ENCODE measurements at regions not wholly inside any gene's neighbourhood (a gene's known extent, or its start where the extent isn't known, plus 50 kb on each side); places are given as distances from the start of the nearest gene placed in this dataset.

- H3K27me3 ChIP-seq = no peaks in the 10 kb centered on the region
- TF ChIP-seq Cebpa-rat (IDR thresholded peaks at IDR 0.05) = no peak
- peak overlapping the region; percentile 48 for H3K4me3 ChIP-seq
Observed at GRCh38 chr15:66935688-66936087, 129.7 kb upstream of the SMAD3 start.

GRCh38 chr15:66936109-66936860 lies 129.1 kb upstream of the SMAD3 start:
- peak overlapping the region; percentile 86 for H3K4me2 ChIP-seq
- no peak for TF ChIP-seq Cebpa-rat (IDR thresholded peaks at IDR 0.05)
- peaks cover 34% of the 10 kb centered on the region for H3K9me3 ChIP-seq
- peaks cover 47% of the 10 kb centered on the region for H3K4me1 ChIP-seq
- no peaks in the 10 kb centered on the region for H3K36me3 ChIP-seq
- no peaks in the 10 kb centered on the region for H3K27me3 ChIP-seq
- H4K20me1 ChIP-seq = no peaks in the 10 kb centered on the region
- H3K27ac ChIP-seq = peak overlapping the region; percentile 47
- peak overlapping the region; percentile 48 for H3K4me3 ChIP-seq
- peak overlapping the region; percentile 6; the same call in 1 of the 2 replicates for H3K9ac ChIP-seq

More at GRCh38 chr15:66935688-66936087, 129.7 kb upstream of the SMAD3 start:
- H3K9ac ChIP-seq = peak overlapping the region; percentile 6; the same call in 1 of the 2 replicates
- peaks cover 34% of the 10 kb centered on the region for H3K9me3 ChIP-seq
- no peaks in the 10 kb centered on the region for H3K36me3 ChIP-seq
- H3K4me1 ChIP-seq = peaks cover 47% of the 10 kb centered on the region
- peak overlapping the region; percentile 47 for H3K27ac ChIP-seq
- H3K4me2 ChIP-seq = peak overlapping the region; percentile 86
- H4K20me1 ChIP-seq = no peaks in the 10 kb centered on the region

DNA sequence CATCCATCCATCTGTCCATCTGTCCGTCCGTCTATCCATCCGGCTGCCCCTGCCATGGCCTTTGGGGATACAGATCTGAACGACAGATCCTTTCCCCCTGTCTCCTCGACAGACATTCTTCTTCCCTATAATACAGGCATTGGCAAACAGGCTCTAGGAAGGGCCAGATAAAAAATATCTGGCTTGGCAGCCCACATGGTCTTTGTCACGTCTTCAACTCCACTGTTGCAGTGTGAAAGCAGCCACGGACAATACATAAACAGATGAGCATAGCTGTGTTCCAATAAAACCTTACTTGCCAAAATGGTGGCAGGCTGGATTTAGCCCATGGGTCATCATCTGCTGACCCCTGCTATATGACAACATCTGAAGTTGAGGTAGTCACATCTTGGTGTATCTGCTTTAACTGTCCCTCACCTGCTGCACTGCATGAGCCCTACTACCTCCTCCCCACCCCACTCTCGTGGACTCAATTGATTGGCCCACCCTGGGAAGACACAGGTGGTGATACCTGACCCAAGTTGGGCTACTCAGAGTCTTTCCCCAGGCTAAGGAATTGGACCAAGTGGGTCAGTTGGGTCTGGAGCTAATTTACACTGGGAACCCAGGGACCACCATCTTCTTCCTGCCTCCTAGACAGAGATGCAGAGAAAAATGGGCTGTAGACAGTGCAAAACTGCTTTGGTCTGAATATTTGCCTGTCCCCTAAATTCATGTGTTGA lies 128.4 kb upstream of the SMAD3 start:
- Histone ChIP-seq H3K9me3 (peaks cover 34% of the 10 kb centered on the region), H3K4me1 (peaks cover 41% of the 10 kb centered on the region), H3K4me3 (no peak overlapping the region), H3K36me3 (no peaks in the 10 kb centered on the region), H3K9ac (peak overlapping the region; percentile 6; the same call in 1 of the 2 replicates), H4K20me1 (no peaks in the 10 kb centered on the region), H3K27me3 (no peaks in the 10 kb centered on the region), H3K4me2 (peak overlapping the region; percentile 86), H3K27ac (peak overlapping the region; percentile 47; the same call in 1 of the 2 replicates)
- TF ChIP-seq Cebpa-rat (IDR thresholded peaks at IDR 0.05) = no peak

DNA sequence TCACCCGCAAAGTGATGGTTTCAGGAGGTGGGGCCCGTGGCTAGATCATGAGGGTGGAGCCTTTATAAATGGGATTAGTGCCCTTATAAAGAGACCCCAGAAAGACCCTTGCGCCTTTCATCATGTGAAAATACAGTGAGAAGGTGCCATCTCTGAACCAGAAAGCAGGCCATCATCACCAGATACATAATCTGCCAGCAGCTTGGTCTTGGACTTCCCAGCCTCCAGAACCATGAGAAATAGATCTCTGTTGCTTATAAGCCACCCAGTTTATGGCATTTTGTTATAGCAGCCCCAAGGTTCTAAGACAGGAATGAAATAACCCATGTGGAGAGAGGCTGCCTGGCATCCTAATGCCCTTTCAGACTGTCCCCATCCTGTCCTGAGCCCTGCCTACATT lies 127.8 kb upstream of the SMAD3 start:
- Histone ChIP-seq H3K4me1 (peaks cover 35% of the 10 kb centered on the region), H3K9ac (no peak overlapping the region), H3K27me3 (no peaks in the 10 kb centered on the region), H3K4me2 (no peak overlapping the region), H4K20me1 (no peaks in the 10 kb centered on the region), H3K4me3 (no peak overlapping the region), H3K36me3 (no peaks in the 10 kb centered on the region), H3K27ac (no peak overlapping the region), H3K9me3 (peaks cover 34% of the 10 kb centered on the region)
- TF ChIP-seq Cebpa-rat (IDR thresholded peaks at IDR 0.05) = no peak

- Histone ChIP-seq H3K27me3 (no peaks in the 10 kb centered on the region), H3K36me3 (no peaks in the 10 kb centered on the region), H3K9ac (no peak overlapping the region), H4K20me1 (no peaks in the 10 kb centered on the region), H3K9me3 (peaks cover 29% of the 10 kb centered on the region), H3K4me3 (no peak overlapping the region), H3K4me2 (no peak overlapping the region), H3K27ac (no peak overlapping the region), H3K4me1 (peaks cover 34% of the 10 kb centered on the region)
- TF ChIP-seq Cebpa-rat (IDR thresholded peaks at IDR 0.05) = no peak
Observed at GRCh38 chr15:66938114-66938830, 127.1 kb upstream of the SMAD3 start.

DNA sequence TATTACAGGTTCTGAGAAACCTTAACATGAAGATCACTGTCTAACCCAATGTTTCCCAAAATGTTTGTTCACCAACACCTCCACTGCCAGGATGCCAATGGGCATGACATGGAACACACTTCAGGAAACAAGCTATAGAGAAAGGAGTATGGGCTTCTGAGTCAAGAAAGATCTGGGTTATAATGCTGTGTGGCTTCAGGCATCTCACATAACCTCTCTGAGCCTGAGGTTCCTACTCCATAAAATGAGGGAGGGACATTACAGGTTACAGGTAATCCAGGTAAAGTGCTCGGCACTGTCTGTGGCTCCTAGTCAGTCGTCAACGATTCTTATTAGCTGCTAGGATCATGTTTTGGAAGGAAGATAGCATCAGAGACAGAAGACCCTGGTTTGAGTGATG lies 126.4 kb upstream of the SMAD3 start:
- Histone ChIP-seq H3K4me3 (no peak overlapping the region), H3K4me1 (peaks cover 40% of the 10 kb centered on the region), H3K9ac (no peak overlapping the region), H3K36me3 (no peaks in the 10 kb centered on the region), H3K9me3 (peaks cover 22% of the 10 kb centered on the region), H4K20me1 (no peaks in the 10 kb centered on the region), H3K27ac (no peak overlapping the region), H3K4me2 (peak overlapping the region; percentile 62), H3K27me3 (no peaks in the 10 kb centered on the region)
- TF ChIP-seq Cebpa-rat (IDR thresholded peaks at IDR 0.05) = no peak

DNA sequence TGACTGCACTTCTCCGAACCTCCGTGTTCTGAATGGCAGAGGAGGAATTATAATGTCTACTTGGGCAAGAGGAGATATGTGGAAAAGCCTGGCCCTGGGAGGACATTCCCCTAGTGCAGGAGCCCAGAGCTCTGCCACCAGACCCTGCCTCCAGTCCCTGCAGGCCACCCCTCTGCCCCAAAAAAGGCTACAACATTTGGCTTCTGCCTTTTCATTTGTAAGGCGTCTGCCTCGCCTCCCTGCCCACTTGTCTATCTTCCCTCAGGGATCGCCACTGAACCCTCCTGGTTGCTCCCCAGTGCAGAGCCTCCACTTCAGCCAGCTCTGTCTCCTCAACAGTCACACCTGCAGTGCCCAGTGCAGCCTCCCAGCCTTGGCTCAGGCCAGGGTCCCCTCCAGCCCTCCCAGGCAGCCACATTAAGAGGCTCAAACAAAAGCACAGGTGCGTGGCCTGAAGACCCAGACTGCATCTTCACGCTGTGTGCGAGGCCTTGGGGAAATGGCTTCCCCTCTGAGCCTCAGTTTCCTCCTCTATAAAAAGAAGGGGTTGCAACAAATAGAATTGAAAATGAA lies 125.9 kb upstream of the SMAD3 start:
- Histone ChIP-seq H3K4me2 (peak overlapping the region; percentile 62), H3K27ac (no peak overlapping the region), H3K36me3 (no peaks in the 10 kb centered on the region), H3K9me3 (peaks cover 17% of the 10 kb centered on the region), H3K27me3 (no peaks in the 10 kb centered on the region), H4K20me1 (no peaks in the 10 kb centered on the region), H3K4me3 (no peak overlapping the region), H3K9ac (no peak overlapping the region), H3K4me1 (peaks cover 45% of the 10 kb centered on the region)
- no peak for TF ChIP-seq Cebpa-rat (IDR thresholded peaks at IDR 0.05)

GRCh38 chr15:66940368-66940767 lies 125.0 kb upstream of the SMAD3 start:
- H3K27me3 ChIP-seq = no peaks in the 10 kb centered on the region
- no peak overlapping the region for H3K27ac ChIP-seq
- no peak for TF ChIP-seq Cebpa-rat (IDR thresholded peaks at IDR 0.05)
- H4K20me1 ChIP-seq = no peaks in the 10 kb centered on the region
- peaks cover 14% of the 10 kb centered on the region for H3K9me3 ChIP-seq
- no peak overlapping the region for H3K4me3 ChIP-seq
- no peaks in the 10 kb centered on the region for H3K36me3 ChIP-seq
- peaks cover 40% of the 10 kb centered on the region for H3K4me1 ChIP-seq
- no peak overlapping the region for H3K4me2 ChIP-seq
- H3K9ac ChIP-seq = no peak overlapping the region

- Histone ChIP-seq H3K36me3 (no peaks in the 10 kb centered on the region), H3K9ac (no peak overlapping the region), H3K27ac (no peak overlapping the region), H4K20me1 (no peaks in the 10 kb centered on the region), H3K4me1 (peaks cover 31% of the 10 kb centered on the region), H3K4me2 (no peak overlapping the region), H3K9me3 (peaks cover 14% of the 10 kb centered on the region), H3K27me3 (no peaks in the 10 kb centered on the region), H3K4me3 (no peak overlapping the region)
- TF ChIP-seq Cebpa-rat (IDR thresholded peaks at IDR 0.05) = no peak
Observed at GRCh38 chr15:66941108-66941711, 124.2 kb upstream of the SMAD3 start.

Measured in BLaER1 (cell line).